HG03565 (cell line): ENCODE measurements at regions not wholly inside any gene's neighbourhood (a gene's known extent, or its start where the extent isn't known, plus 50 kb on each side); places are given as distances from the start of the nearest gene placed in this dataset.
"Not testable (repeated sequence)": the region's sequence is repeated elsewhere in the genome, so short reads cannot be mapped to it uniquely, and the experiment has no call there.

Source experiments
- ATAC-seq: cut with Tn5 transposase; IDR thresholded peaks from one replicate; pipeline ENCODE4 v1.9.1; 2021; ENCODE audit warnings: mild to moderate bottlenecking, moderate library complexity; ENCODE audit not compliant: unreplicated experiment

GRCh38 chr20:53777402-53777801 lies 183.8 kb upstream of the ZNF217 start:
- not testable (repeated sequence) for ATAC-seq

- no peak for ATAC-seq
Measured at GRCh38 chr20:53776858-53777257, 183.2 kb upstream of the ZNF217 start.

GRCh38 chr20:53774461-53775203 lies 181.0 kb upstream of the ZNF217 start:
- ATAC-seq, result no peak

GRCh38 chr20:53773792-53774401 lies 180.3 kb upstream of the ZNF217 start:
- no peak for ATAC-seq

GRCh38 chr20:53773066-53773791 lies 179.6 kb upstream of the ZNF217 start:
- not testable (repeated sequence) for ATAC-seq

- ATAC-seq, result no peak
Measured at GRCh38 chr20:53769041-53769440, 175.4 kb upstream of the ZNF217 start.

GRCh38 chr20:53768329-53768728 lies 174.7 kb upstream of the ZNF217 start:
- ATAC-seq, result no peak

- ATAC-seq, result no peak
Measured at GRCh38 chr20:53767206-53767930, 173.7 kb upstream of the ZNF217 start.

GRCh38 chr20:53764415-53764800 lies 170.8 kb upstream of the ZNF217 start:
- ATAC-seq, result no peak

GRCh38 chr20:53763707-53764414 lies 170.2 kb upstream of the ZNF217 start:
- ATAC-seq, result no peak

- not testable (repeated sequence) for ATAC-seq
Measured at GRCh38 chr20:53762423-53762798, 168.8 kb upstream of the ZNF217 start.

GRCh38 chr20:53760025-53760441 lies 166.4 kb upstream of the ZNF217 start:
- ATAC-seq, result peak; percentile 74

GRCh38 chr20:53757472-53757913 lies 163.9 kb upstream of the ZNF217 start:
- no peak for ATAC-seq

- no peak for ATAC-seq
Measured at GRCh38 chr20:53755733-53756531, 162.3 kb upstream of the ZNF217 start.

GRCh38 chr20:53753880-53754459 lies 160.3 kb upstream of the ZNF217 start:
- no peak for ATAC-seq

- no peak for ATAC-seq
Measured at GRCh38 chr20:53752971-53753879, 159.6 kb upstream of the ZNF217 start.

- no peak for ATAC-seq
Measured at GRCh38 chr20:53752583-53752970, 158.9 kb upstream of the ZNF217 start.

GRCh38 chr20:53751620-53752318 lies 158.1 kb upstream of the ZNF217 start:
- no peak for ATAC-seq
